Fibroblast of lung (primary cell): ENCODE measurements at regions not wholly inside any gene's neighbourhood (a gene's known extent, or its start where the extent isn't known, plus 50 kb on each side); places are given as distances from the start of the nearest gene placed in this dataset.

ENCODE experiments used
- EZH2 ChIP-seq: IDR thresholded peaks from 2 replicates; pipeline ENCODE4 v1.5.1; 2012; ENCODE audit warnings: low read length, control low read depth, mild to moderate bottlenecking; ENCODE audit errors: missing control alignments
- TF ChIP-seq, protein P1 (sequence below), 2 donors: IDR thresholded peaks in 1 of 2; conservative IDR thresholded peaks in 1 of 2; 1 replicate in 1 of 2; 2 replicates in 1 of 2; pipeline ENCODE4 v1.5.1; 2011 to 2012; ENCODE audit warnings: low read length in 2 of 2, control low read depth in 1 of 2, inconsistent platforms in 1 of 2, low read depth in 1 of 2, mild to moderate bottlenecking in 1 of 2

DNA sequence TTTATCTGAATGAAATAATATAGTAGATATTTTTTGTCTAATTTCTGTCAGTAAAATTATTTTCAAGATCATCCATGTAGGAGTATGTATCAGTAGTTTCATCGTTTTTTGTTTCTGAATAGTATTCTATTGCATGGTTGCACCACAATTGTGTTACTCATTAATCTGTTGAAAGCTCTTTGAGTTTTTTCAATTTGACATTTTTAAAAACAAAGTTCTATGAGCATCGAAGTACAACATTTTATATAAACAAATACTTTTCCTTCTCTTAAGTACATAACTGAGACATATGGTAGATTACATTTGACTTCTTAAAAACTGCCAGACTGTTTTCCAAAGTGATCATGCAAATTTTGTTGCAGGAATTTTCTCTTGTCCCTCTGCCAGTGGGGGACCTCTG, 1113.1 kb upstream of the CITED2 start:
- TF ChIP-seq, protein P1, sequence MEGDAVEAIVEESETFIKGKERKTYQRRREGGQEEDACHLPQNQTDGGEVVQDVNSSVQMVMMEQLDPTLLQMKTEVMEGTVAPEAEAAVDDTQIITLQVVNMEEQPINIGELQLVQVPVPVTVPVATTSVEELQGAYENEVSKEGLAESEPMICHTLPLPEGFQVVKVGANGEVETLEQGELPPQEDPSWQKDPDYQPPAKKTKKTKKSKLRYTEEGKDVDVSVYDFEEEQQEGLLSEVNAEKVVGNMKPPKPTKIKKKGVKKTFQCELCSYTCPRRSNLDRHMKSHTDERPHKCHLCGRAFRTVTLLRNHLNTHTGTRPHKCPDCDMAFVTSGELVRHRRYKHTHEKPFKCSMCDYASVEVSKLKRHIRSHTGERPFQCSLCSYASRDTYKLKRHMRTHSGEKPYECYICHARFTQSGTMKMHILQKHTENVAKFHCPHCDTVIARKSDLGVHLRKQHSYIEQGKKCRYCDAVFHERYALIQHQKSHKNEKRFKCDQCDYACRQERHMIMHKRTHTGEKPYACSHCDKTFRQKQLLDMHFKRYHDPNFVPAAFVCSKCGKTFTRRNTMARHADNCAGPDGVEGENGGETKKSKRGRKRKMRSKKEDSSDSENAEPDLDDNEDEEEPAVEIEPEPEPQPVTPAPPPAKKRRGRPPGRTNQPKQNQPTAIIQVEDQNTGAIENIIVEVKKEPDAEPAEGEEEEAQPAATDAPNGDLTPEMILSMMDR (conservative IDR thresholded peaks at IDR 0.05 in 1 of 2, IDR thresholded peaks at IDR 0.05 in 1 of 2; ENCODE audit: low read depth in 1 of 2, low read length in 2 of 2) = no peak
- no peak for TF ChIP-seq EZH2
